Tibial artery (tissue), 4 donors: ENCODE measurements at regions not wholly inside any gene's neighbourhood (a gene's known extent, or its start where the extent isn't known, plus 50 kb on each side); places are given as distances from the start of the nearest gene placed in this dataset.

Experiments
- DNase-seq, 2 donors: peaks; one replicate each; pipeline ENCODE4 v3.0.0-alpha.2; 2019
- H3K27ac ChIP-seq, 2 donors: fragments of 200-600 bp; sonication (generic) in 1 of 2; 1 replicate in 1 of 2; 2 replicates in 1 of 2; pipeline ENCODE4 v1.5.1; 2018 to 2019; ENCODE audit warnings: mild to moderate bottlenecking in 1 of 2
- H3K27me3 ChIP-seq, 2 donors: fragments of 200-600 bp; sonication (generic) in 1 of 2; one replicate each; pipeline versions ENCODE4 v1.5.1 to v1.6.0; 2016 to 2019
- H3K36me3 ChIP-seq, 3 donors: fragments of 200-600 bp; sonication (generic) in 2 of 3; one replicate each; pipeline ENCODE4 v1.5.1; 2016 to 2019; ENCODE audit warnings: mild to moderate bottlenecking in 2 of 3
- H3K4me1 ChIP-seq, 4 donors: fragments of 200-600 bp; sonication (generic) in 2 of 4; 1 replicate in 3 of 4; 2 replicates in 1 of 4; pipeline ENCODE4 v1.5.1; 2016 to 2019
- H3K4me3 ChIP-seq, 2 donors: fragments of 200-600 bp; sonication (generic) in 1 of 2; 1 replicate in 1 of 2; 2 replicates in 1 of 2; pipeline ENCODE4 v1.5.1; 2018 to 2019; ENCODE audit warnings: mild to moderate bottlenecking in 2 of 2
- H3K9me3 ChIP-seq, 3 donors: fragments of 200-600 bp; sonication (generic) in 1 of 3; one replicate each; pipeline ENCODE4 v1.5.1; 2016 to 2019
- intact Hi-C: fragments of 100-400 bp; cut with DNase I; formaldehyde crosslinking; loops from one replicate; pipeline ENCODE4 v1.15.0; 2023; ENCODE audit warnings: low total_unique reads
- TF ChIP-seq, protein P1 (sequence below), 2 experiments: fragments of 200-600 bp in 1 of 2; fragments of 450-650 bp in 1 of 2; IDR thresholded peaks; one replicate each; pipeline ENCODE4 v1.5.1; 2017 to 2019; ENCODE audit warnings: antibody characterized with exemption in 2 of 2, mild to moderate bottlenecking in 1 of 2, moderate library complexity in 1 of 2

DNA sequence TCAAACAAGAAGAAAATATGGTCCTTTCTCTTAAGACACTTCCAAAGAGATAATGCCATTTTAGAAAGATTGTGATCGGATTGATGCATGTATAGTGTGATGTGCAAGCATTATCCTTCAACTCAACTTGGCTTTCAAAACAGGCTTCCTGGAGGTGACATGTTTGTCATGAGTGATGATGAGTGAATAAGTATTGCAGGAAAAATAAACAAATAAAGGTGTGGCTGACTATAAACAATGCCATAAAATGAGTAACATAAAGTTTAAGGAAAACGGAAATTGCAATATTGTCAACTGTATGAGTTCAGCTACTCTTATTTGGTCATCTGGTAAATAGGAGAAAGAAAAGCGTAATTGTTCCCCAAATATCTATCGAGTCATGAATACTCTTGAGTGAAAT is 1283.7 kb downstream of the PCDH9 start:
- DNase-seq: no peak
- TF ChIP-seq, protein P1, sequence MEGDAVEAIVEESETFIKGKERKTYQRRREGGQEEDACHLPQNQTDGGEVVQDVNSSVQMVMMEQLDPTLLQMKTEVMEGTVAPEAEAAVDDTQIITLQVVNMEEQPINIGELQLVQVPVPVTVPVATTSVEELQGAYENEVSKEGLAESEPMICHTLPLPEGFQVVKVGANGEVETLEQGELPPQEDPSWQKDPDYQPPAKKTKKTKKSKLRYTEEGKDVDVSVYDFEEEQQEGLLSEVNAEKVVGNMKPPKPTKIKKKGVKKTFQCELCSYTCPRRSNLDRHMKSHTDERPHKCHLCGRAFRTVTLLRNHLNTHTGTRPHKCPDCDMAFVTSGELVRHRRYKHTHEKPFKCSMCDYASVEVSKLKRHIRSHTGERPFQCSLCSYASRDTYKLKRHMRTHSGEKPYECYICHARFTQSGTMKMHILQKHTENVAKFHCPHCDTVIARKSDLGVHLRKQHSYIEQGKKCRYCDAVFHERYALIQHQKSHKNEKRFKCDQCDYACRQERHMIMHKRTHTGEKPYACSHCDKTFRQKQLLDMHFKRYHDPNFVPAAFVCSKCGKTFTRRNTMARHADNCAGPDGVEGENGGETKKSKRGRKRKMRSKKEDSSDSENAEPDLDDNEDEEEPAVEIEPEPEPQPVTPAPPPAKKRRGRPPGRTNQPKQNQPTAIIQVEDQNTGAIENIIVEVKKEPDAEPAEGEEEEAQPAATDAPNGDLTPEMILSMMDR (IDR thresholded peaks at IDR 0.05): no peak
- H3K27me3 ChIP-seq: no peaks in the 10 kb centered on the region
- H3K27ac ChIP-seq: no peak overlapping the region
- H3K9me3 ChIP-seq: no peaks in the 10 kb centered on the region
- no peaks in the 10 kb centered on the region for H3K36me3 ChIP-seq
- H3K4me3 ChIP-seq: no peak overlapping the region
- peaks cover 0 to 16% (median 2%) of the 10 kb centered on the region in 4 donors for H3K4me1 ChIP-seq
- intact Hi-C loops: no loop called here

DNA sequence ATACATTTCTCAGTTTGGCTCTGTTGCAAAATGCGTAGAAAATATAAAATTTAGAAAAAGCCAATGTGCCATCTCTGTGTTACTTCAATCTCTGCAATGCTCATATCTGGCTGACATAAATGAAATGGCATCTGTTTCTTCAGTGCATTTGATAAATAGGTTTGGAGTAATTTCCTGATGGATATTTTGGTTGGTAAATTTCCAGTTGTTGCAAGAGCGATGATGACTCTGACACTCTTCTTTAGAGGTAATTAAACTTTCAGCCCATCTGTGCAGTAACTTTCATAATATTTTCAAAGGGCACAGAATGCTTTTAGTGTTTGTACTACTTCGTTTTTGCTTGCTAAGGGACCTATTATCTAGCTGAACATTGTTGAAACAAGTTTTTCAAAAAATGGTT is 1286.4 kb downstream of the PCDH9 start:
- H3K27ac ChIP-seq: no peak overlapping the region
- H3K9me3 ChIP-seq: no peaks in the 10 kb centered on the region
- no peak overlapping the region for H3K4me3 ChIP-seq
- no peaks in the 10 kb centered on the region for H3K27me3 ChIP-seq
- peaks cover 0 to 16% (median 2%) of the 10 kb centered on the region in 4 donors for H3K4me1 ChIP-seq
- intact Hi-C loops: no loop called here
- DNase-seq: no peak
- TF ChIP-seq, protein P1 (IDR thresholded peaks at IDR 0.05): no peak
- no peaks in the 10 kb centered on the region for H3K36me3 ChIP-seq

DNA sequence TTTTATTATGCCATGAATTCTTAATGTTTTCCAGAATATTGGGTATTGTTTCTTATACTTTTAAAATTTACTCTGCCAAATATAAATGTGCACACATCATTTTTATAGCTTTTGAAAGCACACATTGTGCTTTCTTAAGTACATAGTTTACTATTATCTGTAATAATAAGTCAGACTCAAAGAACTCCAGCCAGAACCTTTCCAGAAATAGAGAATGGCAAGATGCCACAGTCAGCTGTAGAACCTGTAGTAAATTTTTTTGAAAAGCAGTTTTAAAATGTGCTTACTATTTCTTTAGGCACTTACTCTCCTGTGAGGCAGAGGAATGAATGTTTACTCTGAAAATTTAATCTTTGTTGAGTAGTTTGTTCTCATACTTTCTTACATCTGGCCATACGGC is 1287.1 kb downstream of the PCDH9 start:
- Histone ChIP-seq H3K36me3 (no peaks in the 10 kb centered on the region), H3K27ac (no peak overlapping the region), H3K4me1 (peaks cover 0 to 16% (median 2%) of the 10 kb centered on the region in 4 donors), H3K4me3 (no peak overlapping the region), H3K9me3 (no peaks in the 10 kb centered on the region), H3K27me3 (no peaks in the 10 kb centered on the region)
- intact Hi-C loops: no loop called here
- no peak for DNase-seq
- TF ChIP-seq, protein P1 (IDR thresholded peaks at IDR 0.05): no peak

GRCh38 chr13:65940720-65941119 is 1289.4 kb downstream of the PCDH9 start:
- intact Hi-C loops: no loop called here
- no peak overlapping the region for H3K27ac ChIP-seq
- TF ChIP-seq, protein P1 (IDR thresholded peaks at IDR 0.05): no peak
- H3K4me3 ChIP-seq: no peak overlapping the region
- H3K27me3 ChIP-seq: no peaks in the 10 kb centered on the region
- H3K36me3 ChIP-seq: no peaks in the 10 kb centered on the region
- peaks cover 0 to 16% (median 2%) of the 10 kb centered on the region in 4 donors for H3K4me1 ChIP-seq
- H3K9me3 ChIP-seq: no peaks in the 10 kb centered on the region
- DNase-seq: no peak

GRCh38 chr13:65937251-65937650 is 1292.9 kb downstream of the PCDH9 start:
- TF ChIP-seq, protein P1 (IDR thresholded peaks at IDR 0.05): no peak
- intact Hi-C loops: no loop called here
- DNase-seq: no peak
- Histone ChIP-seq H3K27ac (no peak overlapping the region), H3K9me3 (no peaks in the 10 kb centered on the region), H3K4me3 (no peak overlapping the region), H3K36me3 (no peaks in the 10 kb centered on the region), H3K27me3 (no peaks in the 10 kb centered on the region), H3K4me1 (no peaks in the 10 kb centered on the region)

DNA sequence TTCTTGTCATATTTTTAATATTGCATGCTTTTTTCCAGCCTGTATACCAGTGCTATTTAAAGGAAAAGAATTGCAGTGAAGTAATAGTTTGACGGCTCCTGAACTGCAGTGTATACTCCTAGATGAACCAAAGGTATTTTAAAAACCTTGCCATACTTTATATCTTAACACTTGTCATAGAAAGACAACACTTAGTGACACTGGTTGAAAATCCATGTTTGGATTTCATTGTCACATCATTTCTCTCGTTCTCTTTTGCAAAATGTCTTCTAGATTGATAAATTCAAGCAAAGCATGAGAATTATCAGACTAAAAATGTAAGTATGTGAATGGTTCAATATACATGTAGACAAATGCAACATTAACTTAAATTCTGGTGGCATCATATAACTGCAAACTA is 1293.9 kb downstream of the PCDH9 start:
- no peak overlapping the region for H3K27ac ChIP-seq
- H3K36me3 ChIP-seq: no peaks in the 10 kb centered on the region
- no peak overlapping the region for H3K4me3 ChIP-seq
- intact Hi-C loops: no loop called here
- no peaks in the 10 kb centered on the region for H3K27me3 ChIP-seq
- TF ChIP-seq, protein P1 (IDR thresholded peaks at IDR 0.05): no peak
- H3K4me1 ChIP-seq: no peaks in the 10 kb centered on the region
- no peak for DNase-seq
- no peaks in the 10 kb centered on the region for H3K9me3 ChIP-seq
